GOT3 (cell line): ENCODE measurements at regions not wholly inside any gene's neighbourhood (a gene's known extent, or its start where the extent isn't known, plus 50 kb on each side); places are given as distances from the start of the nearest gene placed in this dataset.

Experiments used
- DNase-seq: peaks from one replicate; lab custom pipeline; 2025; ENCODE audit warnings: mixed read lengths; lab: John Stamatoyannopoulos, UW

DNA sequence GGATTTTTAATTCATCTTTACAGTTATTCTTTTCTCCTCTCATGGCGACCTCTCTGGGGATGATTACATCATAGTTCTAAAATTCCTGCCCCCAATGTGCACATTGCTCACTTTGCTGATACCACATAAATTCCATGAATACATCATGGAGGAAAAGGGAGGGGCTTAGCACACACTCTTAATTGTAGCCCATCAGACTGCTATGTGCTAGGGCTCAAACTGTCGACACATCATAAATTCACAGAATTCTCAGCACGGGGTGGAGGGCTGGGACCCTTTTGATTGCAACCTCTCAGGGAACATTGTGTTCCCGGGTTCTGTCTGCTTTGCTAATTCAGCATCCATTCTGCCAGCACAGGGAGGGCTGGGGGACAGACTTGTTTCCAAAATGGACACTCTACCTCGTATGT is 592.9 kb downstream of the BCOR start:
- DNase-seq = no peak

DNA sequence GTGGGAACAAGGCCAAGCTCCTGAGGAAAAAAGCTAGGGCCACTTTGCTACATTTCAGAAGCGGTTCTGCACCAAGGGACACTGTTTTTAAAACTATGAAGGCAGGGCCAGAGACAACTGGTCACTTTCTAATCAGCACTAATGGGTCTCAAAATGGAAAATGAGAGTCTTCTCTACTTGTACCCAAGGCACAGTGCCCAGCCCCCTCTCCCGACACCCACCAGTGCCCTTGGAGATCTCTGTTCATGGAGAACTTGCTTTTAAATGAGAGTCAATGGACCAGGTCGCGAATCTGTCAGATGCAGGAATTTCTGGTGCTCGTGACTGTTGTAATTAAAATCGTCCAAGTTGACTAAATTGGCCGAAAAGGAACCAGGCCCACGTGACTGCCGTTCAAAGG is 591.6 kb downstream of the BCOR start:
- DNase-seq = no peak

DNA sequence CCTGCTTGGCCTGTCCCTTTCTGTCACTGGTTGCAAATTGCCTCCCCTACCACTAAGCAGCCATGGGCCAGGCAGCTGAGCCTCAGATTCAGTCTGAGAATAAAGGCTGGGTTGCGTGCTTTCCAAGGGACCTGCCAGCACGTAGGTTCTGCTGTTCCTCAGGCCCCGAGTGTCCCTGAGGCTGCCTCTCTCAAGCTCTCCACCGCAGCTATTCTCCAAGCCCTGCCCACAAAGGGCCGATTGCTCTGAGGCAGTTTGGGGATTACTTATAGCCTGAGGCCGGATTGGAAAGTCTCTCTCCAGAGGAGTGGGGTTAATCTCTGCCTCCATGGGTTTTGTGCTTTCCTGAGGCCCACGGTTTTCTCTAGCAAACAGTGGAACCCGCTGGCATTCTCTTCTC is 590.7 kb downstream of the BCOR start:
- DNase-seq = no peak

DNA sequence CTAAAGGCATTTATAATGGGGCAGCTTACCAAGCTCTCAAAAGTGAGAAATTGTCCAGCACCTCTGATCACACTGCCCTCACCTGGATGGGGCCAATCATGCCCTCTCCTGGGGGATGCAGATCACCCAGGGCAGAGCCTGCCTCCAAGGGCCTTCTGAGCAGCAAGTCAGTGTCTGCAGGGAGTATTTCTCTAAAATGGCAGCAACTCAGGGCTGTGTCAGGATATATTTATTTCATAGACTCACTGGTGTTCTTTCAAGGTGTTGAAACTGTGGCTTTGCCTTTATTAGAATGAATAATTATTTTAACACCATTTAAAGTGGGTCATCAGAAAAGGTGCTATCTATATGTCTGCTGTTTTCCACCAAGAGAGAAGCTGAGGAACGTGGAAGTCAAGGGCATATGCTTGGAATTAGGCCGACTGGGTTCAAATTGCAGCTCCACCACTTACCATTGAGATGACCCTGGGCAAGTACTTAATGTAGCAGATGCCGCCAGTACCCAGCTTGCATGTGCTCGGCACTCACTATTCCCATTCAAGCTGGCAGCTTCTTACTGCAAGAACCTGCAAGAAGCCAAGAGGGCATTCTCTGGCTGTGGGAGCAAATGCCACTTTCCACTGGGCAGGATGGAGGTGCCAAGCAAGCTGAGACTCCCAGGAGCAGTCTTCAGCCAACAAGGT is 590.0 kb downstream of the BCOR start:
- DNase-seq = no peak

DNA sequence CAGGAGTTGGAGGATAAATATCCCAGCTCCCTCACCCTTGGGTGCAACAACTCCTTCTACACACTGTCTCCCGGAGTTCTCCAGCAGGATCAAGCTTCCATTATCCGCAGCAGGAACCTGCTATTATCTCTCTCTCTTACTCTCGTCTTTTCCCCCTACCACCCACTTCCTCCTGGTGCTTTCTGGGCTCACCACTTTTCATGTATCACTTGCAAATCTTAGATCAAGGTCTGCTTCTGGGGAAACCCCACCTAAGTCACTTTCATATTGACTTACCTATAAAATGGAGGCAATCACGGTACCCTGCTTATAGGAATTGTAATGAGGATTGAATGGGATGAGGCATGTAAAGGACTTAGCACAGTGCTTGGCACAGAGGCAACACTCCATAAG is 589.5 kb downstream of the BCOR start:
- no peak for DNase-seq

DNA sequence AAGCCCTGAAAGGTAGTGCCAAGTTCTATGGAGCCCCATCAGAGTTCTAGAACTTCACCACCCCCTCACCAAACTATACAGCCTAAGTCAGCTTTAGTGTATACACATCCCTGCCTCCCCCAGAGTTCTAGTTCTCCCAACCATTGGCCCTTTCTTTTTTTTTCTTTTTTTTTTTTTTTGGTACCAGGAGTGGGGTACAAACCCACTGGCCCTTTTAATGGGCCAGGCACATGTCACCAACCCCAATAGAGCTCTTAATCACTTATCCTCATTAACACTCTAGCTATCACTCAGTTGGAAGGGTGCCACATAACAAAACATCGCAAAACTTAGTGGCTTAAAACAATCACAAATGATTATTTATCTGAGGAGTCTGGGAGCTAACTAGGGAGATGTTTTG is 588.6 kb downstream of the BCOR start:
- DNase-seq = no peak

DNA sequence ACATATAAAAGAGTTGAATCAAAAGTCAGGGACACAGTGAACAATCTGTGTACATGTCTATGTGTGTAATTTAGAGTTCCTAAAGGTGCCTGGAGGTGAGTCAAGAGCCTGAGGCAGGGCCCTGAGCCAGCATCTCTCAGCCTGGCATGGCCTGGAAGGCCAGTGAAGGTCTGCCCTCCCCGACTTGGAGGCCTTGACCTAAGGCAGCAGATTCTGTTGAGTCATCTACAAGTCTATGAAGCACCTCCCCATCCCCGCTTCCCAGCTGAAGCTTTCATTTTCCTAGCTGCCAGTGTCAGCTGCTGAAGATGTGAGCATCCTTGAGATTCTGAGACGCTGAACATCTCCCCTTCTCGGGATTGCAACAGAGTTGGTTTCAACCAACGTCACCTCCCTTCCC is 583.9 kb downstream of the BCOR start:
- DNase-seq = peak; percentile 47

DNA sequence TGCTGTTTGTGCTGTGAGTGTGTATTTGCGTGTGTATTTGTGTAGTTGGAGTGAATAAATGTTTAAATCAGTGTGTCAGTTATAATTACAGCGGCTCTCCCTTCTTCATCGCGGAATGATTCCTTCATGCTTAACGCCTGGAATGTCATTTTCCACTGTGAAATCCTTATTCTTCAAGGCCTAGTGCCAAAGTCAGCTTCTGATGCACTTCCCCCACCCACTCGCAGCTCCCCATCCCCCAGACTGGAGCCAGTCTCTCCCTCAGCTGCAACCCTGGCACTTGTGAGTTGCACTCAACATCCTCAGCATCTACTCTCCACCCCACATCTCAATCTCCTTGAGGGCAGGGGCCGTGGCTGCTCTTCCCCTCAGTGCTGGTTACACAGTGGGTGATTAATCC is 583.0 kb downstream of the BCOR start:
- no peak for DNase-seq

DNA sequence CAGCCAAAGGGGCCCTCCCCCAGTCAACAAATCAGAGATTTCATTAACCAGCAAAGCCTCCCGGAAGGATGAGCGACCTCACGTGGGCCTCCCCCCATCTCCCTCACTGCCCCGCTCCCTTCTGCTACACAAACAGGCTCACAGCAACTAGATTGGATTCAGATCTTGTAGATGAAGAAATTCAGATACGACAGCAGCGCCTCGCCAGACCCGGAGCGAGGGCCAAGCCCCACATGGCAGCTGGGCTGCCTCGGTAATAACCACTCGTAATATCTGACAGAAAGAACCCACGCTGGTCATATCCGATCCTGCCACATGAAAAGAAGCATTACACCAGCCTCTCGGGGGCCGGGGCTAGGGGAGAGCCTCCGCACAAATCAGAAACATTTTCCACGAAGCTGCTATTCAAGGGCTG is 581.3 kb downstream of the BCOR start:
- no peak for DNase-seq

DNA sequence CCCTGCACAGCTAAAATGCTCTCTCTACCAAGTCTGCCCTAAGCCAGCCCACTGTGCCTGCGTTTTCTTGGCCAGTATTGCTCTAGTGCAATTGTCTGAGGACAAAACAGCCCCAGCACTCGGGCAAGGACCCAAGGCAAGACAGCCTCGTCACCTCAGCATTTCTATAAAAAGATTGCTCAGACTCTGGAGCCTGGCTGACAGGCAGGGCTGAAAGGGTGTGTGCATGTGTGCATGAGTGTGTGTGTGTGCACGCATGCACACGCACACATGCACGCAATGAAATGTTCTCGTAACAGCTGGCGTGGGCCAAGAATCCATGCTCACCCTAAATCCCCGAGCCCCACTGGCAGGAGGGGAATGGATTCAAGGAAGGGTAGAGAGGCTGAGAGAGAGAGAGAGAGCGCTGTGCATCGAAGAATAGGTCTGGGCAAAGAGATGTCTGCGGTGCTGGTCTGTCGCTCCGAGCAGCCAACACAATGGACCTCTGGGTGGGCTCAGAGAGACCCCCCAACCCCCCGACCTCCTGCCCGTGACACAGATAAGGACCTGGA is 579.2 kb downstream of the BCOR start:
- DNase-seq = no peak

DNA sequence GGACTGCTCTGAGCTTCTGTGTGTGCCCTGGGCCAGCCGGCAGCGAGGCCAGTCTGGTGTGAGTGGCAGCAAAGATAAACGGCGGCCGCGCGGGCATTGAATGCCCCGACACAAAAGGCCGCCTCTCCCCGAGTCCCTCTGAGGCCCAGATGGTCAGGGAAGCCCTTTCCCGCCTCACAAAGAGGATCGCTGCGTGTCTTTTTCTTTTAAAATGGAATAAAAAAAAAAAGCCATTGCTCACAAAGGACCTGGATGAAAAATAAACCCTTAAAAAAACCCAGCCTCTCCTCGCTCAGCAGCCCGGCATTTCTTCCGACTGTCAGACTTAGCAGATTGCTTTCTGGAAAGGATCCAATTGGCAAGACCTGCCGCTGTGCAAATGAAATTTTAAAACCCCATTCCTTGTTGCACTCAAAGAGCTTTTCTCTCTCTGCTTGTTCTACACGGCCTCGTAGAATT is 578.7 kb downstream of the BCOR start:
- no peak for DNase-seq

DNA sequence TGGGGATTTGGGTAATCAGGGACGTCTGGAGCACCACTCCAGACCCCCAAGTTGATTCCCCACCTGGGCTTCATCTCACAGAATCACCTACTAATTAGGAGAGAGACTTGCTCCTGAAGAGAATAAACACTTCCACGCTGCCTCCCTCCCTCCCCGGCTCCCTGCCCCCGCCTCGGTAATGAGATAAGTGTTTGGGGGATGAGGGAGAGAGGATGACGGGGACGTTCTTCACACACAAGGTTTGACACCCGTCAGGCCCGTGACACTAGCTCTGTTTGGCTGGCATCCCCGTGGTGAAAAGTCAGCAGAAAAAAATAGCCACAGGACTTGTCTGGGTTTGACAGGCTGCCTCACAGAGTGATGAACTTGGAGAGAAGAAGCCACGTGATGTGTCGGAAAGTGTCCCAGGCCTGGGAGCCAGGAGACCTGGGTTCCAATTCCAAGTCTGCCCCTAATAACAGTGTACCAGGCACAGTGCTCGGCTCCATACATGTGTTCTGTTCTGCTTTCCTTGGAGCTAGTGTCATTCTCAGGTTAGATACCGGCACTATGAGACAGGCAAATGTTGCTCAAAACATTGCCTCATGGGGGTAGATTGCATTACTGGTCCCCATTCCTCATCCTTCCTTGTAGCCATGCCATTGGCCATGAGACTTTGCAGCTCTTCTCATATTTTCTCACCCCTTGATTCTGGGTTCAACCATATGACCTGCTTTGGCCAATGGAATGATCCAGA is 578.0 kb downstream of the BCOR start:
- DNase-seq = no peak

DNA sequence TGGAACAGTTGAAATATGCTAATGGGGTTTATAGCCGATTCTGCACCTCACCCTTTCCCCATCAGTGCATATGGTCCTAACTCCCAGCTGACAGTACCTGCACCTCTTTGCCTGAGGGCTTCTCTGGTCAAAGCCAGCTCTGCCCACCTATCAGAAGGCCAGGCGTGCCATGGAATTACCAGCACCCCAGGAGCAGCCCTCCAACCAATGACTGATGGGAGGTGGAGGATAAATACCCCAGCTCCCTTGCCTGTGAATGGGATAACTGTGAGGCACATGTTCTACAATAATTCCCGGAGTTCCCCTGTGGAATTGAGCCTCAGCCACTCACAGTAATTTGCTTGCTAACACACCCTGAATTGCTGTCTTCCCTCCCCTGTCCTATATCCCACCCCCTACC is 572.0 kb downstream of the BCOR start:
- no peak for DNase-seq

DNA sequence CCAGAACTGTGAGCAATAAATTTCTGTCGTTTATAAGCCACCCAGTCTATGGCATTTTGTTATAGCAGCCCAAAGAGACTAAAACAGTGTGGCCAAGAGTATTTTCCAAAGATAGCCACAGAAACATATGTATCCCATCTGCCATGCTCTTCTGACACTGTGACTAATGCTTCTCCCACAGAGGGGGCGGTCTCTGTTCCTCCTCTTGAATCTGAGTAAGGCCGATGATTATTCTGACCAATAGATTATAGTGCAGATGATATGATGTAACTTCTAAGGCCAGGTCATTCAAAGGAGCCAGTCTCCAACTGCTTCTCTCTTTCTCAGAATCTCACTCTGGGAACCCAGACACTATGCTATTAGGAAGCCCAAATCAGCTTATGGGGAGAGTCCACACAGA is 570.7 kb downstream of the BCOR start:
- peak; percentile 9 for DNase-seq

DNA sequence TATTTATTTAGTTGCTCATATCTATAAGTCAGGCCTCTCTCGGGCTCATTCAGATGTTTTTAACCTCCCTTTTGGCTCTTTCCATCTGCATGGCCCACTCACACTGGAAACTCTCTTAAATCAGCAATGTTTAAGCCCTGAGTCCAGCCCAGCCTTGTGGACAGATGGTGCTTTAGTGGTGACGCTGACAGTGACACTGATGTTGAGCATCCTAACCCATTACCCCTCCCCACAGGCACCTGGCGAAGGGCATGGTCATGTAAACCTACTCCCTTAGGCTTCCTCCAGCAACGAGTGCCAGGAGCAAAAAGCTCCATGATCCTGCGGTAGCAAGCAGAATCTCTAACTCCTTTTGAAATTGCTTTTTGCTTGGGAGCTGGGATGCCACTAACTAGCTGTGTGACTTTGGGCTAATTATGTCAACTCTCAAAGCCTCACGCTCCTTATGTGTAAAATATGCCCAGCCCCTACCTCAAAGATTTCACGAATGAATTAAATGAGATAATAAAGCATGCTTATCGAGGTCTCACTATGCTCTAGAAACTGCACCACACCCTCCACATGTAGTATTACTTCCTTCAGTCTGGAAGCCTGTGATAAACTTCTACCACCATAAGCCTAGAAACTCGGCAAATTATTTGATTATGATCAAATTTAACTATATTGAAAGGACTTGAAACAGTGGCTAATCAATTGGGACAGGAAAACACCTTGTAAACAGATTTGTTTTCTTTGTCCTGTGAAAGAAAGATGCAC is 569.4 kb downstream of the BCOR start:
- no peak for DNase-seq

DNA sequence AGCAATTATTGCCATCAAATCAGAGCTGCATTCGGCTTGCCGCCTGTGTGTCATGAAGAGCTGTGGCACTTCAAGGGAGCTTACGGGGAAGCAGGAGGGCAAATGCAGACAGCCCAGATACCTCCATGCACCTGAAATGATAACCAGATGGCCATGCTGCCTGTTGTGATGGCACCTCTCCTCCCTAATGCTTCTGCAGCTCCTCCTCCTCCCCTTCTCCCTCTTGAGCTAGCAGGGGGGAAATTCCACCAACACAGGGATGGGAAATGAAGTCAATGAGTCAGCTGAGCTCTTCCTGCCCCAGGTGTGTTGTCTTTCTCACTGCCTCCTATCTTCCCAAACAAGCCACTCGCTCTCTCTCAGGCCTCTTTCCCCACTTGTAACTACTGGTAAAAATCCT is 565.0 kb downstream of the BCOR start:
- no peak for DNase-seq

DNA sequence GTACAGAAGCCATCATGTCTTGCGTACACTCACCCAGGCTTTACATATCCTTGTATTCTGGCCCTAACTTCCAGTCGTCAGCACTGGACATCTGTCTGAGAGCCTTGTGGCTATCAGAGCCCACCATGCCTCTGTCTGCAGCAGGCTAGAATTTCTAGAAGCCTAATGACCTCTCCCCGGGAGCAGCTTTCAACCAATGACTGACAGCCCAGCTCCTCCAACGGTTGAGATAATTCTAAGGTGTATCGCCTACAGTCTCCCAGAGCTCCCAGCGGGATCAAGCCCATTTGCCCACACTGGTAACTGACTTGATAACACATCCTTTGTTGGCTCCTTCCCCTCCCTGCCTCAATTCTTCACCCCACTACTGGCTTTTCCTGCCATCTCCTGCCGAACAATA is 562.8 kb downstream of the BCOR start:
- DNase-seq = no peak

DNA sequence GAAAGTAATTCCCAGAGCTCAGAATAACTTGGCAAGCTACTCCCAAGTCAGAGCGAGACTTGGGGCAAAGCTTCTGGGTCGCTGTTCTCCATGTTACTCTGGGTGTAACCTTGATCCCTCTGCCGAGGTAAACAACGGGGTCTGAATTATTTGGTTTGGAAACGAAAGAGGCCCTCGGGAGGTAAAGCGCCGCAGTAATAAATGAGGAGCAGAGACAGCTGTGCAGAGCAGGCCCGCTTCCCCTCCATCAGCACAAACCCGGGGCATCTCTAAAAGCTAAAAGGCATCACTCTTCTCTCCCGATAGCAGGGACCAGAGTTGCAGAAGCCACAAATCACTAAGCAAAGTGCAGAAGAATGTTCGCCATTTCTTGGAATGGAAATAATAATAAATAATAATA is 561.5 kb downstream of the BCOR start:
- DNase-seq = no peak

DNA sequence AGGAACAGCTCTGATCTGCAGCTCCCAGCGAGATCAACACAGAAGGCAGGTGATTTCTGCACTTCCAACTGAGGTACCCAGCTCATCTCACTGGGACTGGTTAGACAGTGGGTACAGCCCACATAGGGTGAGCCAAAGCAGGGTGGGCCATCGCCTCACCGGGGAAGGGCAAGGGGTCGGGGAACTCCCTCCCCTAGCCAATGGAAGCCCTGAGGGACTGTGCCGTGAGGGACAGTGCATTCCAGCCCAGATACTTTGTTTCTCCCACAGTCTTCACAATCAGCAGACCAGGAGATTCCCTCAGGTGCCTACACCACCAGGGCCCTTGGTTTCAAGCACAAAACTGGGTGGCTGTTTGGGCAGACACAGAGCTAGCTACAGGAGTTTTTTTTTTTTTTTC is 555.9 kb downstream of the BCOR start:
- DNase-seq = no peak

DNA sequence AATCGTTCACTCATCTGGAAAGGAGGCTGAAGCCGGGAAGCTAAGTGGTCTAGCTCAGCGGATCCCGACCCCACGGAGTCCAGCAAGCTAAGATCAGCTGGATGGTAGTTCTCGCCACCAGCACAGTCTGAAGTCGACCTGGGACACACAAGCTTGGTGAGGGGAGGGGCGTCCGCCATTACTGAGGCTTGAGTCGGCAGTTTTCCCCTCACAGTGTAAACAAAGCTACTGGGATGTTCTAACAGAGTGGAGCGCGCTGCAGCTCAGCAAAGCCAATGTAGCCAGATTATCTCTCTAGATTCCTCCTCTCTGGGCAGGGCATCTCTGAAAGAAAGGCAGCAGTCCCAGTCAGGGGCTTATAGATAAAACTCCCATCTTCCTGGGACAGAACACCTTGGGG is 555.4 kb downstream of the BCOR start:
- DNase-seq = no peak

DNA sequence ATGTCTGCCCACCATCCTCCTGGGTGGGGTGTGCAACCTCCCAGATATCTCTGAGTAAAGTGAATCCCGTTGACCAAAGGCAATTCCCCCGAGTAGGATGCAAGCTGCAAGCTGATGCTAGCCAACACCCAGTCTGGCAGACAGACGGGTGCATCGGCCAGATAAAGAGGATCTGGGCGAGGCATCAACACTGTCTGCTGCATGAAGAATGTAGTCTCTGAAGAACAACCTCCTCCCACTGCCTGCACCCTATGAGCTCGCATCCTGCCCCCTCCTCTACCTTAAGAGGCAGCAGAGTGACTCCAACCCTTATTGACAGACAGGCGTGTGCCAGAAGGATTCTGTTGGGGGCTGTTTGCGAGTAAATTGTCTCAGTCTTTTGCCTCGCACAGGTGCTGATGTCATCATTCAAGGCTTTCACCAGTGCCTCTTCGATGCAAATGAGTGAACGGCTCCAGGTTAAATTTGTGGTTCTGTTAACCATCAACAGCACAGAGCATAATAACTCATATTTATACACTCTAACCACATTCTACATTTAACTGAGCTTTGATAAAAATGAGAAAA is 546.9 kb downstream of the BCOR start:
- DNase-seq = no peak

DNA sequence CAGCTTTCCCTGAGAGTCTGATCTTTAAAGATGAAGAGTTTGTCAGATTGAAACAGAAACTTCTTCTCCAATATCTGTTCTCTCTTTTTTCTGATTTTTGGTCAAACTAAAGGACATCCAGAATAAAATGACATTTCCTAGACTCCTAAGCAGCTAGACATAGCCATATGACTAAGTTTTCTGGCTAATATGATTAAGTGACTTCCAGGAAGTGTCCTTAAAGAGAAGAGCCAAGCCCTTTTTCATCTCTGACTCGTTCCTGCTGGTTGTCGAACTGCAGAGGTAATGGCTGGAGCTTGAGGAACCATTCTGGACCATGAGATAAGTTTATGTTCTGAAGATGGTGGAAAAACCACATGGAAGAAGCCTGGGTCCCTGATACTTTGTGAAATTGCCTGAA is 546.0 kb downstream of the BCOR start:
- no peak for DNase-seq
